ENCODE measurements at regions not wholly inside any gene's neighbourhood (a gene's known extent, or its start where the extent isn't known, plus 50 kb on each side); places are given as distances from the start of the nearest gene placed in this dataset.

DNA sequence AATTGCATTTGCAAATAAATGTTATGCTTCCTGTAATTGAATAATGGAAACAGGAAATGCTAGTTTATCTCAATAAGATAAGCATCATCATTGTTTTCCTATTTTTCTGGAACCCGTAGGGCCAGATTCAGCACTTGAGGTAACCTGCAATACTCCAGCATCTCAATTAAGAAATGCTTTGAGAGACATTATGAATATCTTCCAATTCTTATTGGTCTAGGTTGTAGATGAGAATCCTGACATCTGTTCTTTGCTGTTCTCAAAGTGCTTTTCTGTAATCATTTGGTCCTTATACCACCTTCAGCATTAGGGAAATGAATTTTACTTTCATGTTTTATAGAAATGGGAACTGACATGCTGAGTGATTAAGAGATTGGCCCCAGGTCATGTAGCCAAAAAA, 428.3 kb downstream of the CBLN4 start:
- TF ChIP-seq, protein P1, sequence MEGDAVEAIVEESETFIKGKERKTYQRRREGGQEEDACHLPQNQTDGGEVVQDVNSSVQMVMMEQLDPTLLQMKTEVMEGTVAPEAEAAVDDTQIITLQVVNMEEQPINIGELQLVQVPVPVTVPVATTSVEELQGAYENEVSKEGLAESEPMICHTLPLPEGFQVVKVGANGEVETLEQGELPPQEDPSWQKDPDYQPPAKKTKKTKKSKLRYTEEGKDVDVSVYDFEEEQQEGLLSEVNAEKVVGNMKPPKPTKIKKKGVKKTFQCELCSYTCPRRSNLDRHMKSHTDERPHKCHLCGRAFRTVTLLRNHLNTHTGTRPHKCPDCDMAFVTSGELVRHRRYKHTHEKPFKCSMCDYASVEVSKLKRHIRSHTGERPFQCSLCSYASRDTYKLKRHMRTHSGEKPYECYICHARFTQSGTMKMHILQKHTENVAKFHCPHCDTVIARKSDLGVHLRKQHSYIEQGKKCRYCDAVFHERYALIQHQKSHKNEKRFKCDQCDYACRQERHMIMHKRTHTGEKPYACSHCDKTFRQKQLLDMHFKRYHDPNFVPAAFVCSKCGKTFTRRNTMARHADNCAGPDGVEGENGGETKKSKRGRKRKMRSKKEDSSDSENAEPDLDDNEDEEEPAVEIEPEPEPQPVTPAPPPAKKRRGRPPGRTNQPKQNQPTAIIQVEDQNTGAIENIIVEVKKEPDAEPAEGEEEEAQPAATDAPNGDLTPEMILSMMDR (conservative IDR thresholded peaks at IDR 0.05): no peak
- TF ChIP-seq EZH2 (IDR thresholded peaks at IDR 0.05; ENCODE audit: low read depth): no peak

Data from PC-9 (cell line).